RKO (cell line): ENCODE measurements at regions not wholly inside any gene's neighbourhood (a gene's known extent, or its start where the extent isn't known, plus 50 kb on each side); places are given as distances from the start of the nearest gene placed in this dataset.
A peak's percentile ranks its signal among the peaks of the same experiment; 100 is the strongest.

Experiments
- DNase-seq: peaks from one replicate; pipeline ENCODE4 v3.0.0-alpha.2; 2016; ENCODE audit warnings: low spot score

DNA sequence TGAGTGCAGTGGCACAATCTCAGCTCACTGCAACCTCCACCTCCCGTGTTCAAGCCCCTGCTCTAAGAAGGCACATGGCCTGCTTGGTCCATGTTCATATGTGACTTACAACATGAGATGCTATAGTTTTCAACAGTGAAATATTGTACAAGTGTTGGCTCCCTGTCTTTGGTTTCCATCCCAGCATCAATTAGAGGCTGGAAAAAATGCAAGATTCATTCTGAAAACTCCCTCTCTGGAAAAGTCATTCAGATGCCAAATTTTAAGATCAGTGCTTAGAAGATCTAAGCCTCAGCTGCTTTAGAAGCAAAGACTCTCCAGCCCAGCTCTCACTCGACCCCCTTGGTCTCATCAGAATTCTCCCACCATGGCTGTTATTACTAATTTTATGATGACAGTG lies 398.9 kb downstream of the KIF16B start:
- no peak for DNase-seq

DNA sequence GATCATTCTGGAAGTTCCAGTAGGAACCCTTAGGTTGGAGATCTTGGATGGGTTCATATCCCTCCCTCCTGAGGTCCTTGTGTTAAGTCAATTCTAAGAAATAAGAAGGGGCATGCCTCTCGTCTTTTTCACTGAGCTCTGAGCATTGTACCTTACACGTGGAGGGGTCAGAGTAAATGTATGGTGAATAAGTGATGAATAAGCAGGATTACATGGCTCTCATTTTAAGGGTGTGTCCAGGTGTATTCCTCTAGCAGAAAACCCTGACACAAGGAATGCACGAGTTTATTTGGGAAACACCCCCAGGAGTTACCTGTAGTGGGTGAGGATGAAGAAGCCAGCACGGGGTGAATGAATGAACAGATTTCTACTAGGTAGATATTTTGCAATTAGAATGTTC lies 400.2 kb downstream of the KIF16B start:
- DNase-seq: no peak

DNA sequence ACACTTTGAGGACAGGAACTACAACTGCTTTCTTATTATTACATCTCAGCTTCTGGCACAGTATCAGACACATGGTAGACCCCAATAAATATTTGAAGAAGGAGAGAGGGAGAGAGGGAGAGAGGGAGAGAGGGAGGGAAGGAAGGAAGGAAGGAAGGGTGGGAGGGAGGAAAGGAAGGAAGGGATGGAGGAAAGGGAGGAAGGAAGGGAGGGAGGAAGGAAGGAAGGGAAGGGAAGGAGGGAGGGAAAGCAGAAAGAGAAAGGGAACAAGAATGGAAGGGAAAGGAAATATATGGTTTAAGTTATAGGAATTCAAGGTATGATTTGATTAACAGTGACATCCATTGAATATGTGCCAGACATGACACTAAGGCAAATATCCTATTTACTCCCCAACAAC lies 402.1 kb downstream of the KIF16B start:
- DNase-seq: no peak

DNA sequence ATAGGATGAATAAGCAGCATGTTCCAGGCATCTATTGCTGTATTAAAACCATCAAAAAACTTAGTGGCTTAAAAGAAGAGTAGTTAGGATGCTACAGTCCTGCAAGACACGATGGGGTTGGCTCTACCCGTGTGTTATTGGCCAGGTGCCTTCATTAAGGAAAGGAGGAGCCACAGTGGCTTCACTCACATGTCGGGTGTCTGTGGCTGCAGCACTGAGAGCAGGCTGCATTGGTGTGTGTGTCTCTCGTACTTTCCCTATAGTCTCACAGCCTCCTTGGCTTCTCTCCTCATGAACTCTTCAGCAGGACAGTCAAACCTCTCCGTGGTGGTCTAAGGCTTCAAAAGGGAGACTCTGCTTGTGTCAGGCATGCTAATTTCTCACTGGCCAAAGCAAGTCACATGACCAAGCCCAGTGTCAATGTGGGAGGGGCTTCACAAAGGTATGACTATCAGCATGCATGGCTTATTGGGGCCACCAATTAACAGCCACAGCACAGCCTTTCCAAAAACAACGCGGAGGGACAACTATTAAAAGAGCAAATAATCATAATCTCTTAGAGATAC lies 402.8 kb downstream of the KIF16B start:
- no peak for DNase-seq

DNA sequence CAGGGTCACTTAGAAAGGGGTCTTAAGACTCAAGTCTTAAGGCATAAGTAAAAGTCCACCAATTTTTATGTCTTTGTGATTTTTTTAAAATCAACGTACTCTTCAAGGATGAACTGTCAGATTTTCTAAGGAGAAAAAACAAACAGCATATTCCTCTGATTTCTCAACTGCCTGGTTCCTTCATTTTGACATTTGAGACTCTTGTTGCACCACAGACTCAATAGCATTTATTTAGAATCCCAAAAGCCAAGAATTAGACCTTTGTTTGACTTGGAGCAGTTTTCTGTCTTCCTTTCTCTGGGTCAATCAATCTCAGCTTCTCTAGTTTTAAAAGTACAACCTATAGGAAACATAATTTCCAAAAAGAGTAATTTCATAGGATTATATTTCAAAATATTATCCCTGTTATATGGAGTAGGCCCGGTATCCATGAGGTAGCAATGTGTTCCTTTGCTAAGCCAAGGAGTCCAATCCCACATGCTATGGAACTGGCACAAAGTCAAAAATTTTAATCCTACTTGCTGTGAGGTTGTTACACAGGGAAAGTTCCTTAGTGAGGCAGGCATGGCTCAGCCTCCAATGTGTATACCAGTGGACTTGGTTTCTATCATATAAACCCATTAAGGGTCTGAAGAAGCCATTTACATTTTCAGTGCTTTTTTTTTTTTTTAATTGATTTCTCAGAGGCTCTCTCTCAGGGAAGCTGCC lies 405.7 kb downstream of the KIF16B start:
- no peak for DNase-seq

DNA sequence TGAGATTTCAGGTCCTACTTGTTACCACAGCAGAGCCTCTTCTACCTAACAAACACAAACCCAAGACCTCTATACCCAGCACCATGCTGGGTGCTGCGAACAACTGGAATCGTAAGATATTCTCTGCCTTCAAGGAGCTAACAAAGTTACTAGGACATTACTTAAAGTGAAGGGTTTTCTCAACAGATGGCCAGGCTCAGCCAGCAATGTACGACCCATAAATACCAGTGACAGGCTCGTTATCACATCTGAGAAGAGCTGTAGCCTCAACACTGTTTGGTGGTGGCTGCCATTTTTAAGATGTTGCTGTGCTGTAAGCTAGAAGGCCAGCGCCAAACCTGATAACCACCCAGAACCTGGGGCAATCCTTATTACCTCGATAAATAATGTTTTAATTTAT lies 406.5 kb downstream of the KIF16B start:
- no peak for DNase-seq

DNA sequence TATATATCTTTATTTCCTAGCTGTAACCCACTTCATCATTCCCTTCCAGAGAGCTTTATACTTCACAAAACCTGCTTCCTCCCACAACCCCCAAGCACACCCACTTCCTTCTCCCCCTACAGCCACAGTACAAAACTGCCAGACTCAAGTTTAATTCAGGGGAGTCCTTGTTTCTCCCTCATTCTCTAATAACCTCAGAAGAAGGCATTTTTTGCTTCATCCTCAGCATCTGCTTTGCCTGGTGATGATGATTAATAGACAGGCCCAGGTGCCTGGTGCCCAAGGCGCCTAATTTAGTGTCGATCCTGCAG lies 414.3 kb downstream of the KIF16B start:
- no peak for DNase-seq

DNA sequence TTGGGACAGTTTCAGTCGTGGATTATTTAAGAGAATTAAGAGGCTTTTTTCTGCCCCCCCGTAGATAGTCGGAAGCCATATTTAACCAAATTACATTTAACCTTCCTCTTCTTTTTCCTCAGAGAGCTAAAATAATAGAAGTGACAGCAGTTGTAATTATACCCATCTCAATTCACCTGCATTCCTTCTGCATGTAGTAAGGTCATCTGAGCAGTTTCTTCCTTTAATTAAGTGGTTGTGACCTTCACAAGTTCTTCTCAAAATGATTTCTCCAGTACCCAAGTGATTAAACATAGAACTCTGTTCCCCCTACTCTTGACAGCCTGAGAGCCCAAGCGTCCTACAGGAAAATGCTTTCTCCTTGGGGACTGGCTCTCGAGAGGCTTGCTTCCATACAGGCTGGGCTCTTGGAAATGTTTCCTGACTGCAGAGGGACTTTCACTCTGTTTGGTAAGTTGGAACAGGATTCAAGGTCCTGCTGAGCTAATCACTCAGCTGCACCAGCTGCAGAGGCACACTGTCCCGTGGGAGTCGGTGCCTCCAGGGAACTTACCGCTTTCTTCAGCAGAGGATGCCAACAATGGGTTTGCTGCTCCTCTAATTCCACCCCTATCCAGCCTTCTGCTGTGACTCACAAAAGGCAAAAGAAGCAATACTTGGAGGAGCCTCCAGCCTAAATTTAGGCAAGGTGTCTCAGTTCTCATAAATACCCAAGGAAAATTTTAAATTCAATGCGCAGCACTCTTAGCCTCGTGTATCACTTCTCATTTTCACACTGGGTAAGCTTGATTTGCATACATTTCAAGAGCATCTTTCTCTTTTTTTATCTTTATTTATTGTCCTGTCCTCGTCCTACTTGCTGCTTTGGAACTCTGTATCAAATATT lies 414.9 kb downstream of the KIF16B start:
- DNase-seq: no peak

DNA sequence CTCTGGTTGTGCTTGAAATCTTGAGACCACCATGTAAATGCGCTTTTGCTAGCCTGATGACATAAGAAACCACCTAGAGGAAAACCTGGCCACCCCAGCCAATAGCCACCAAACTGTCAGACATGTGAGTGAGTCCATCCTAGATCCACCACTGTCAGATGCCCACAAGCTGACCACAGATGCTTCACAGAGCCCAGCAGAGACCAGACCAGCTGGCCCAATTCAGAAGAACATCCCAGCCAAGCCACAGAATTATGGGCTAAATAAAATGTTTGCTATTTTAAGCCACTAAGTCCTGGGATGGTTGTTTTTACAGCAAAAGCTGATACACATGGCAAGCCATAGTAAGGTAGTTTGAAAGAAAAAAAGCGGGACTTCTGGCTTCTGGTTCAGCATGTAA lies 425.3 kb downstream of the KIF16B start:
- DNase-seq: no peak

DNA sequence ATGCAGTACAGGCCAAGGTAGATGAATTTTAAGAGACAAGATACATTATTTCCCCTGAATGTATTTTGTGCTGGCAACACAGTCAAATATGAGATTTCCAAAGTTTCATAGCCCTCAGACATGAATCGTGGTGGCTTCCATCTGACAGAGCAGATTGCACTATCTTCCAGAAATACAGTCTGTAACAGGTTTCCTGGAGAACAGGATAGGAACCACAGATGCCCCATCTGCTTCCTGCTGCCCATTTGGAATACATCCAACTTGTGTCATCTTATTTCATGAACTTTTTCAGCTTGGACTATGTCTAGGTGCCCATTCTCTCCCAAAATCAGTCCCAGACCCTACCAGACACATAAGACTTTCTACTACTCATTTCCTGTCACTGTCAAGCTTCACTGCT lies 426.0 kb downstream of the KIF16B start:
- DNase-seq: no peak

DNA sequence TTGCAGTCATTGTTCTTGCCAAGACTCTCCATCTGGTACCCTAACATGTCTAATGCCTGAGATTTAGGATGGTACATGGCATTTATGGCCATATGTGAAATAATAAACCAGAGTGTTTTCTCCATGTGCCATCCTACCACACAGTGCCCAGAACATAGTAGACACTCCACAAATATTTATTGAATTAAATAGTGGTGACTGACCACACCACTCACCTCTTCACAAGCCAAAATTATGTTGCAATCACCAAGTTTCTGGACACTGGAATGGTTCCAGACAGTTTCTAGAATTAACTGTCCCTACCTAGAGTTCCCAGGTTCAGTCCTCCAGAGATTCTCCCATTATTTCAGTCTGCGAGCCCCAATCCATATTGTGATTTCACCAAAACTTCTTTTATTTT lies 427.3 kb downstream of the KIF16B start:
- no peak for DNase-seq

DNA sequence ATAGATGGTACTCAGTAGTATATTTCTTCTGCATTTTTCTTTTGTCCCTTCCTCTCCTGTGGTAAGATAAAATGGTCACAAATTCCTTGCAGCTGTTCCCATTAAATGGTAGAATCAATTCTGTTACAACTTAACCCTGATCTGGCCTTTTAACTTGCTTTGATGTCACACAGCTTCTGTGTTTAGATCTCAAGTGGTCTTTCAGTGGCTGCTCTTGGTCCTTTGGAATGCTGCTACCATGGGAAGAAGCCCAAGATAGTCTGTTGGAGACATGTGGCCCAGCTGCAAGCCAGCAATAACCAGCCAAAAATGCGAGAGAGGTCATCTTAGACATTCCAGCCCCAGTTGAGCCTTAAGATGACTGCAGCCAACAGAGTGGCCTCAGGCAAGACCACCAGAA lies 429.7 kb downstream of the KIF16B start:
- DNase-seq: no peak

DNA sequence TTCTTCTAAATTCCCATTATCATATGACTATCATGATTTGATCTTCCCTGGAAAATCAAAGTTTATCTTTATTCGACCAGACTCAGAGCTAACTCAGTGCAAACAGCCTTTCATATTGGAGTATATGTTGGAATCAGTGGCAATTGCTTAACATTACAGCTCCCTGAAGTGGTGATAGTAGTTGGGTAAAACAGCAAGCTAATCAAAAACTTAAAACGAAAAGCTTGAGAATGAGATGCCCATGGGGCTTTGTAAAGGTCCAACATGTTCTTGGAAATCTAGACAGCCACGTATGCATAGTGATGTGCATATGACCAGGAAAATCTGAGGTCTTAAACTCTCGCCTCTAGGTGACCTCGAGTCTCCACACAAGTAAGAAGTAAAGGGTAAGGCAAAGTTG lies 437.6 kb downstream of the KIF16B start:
- DNase-seq: no peak

DNA sequence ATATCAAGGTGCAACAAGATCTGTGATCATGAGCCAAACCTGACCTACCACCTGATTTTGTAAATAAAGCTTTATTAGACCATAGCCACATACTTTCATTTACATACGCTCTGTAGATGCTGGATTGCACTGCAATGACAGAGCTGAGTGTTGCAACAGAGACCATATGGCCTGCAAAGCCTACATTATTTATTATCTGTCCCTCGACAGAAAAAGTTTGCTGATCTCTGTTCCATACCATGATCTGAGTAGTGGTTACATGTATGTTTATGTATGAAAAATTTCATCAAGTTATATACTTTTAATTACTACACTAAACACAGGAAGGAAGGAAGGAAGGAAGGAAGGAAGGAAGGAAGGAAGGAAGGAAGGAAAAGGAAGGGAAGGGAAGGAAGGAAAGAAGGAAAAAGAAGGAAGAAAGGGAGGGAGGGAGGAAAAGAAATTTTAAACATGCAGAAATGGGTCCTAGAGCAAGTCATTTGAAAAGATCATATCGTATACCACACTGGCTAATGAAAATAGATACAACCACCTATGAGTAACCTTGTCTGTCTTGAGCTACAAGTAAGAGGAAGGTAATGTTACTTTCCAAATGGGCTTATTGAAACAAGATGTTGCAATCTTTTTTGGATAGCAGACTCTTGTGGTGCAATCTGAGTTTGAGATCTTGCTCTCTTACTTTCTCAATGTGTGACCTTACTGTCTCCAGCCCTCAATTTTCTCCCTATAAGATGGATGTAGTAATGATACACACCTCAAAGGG lies 441.0 kb downstream of the KIF16B start:
- no peak for DNase-seq

DNA sequence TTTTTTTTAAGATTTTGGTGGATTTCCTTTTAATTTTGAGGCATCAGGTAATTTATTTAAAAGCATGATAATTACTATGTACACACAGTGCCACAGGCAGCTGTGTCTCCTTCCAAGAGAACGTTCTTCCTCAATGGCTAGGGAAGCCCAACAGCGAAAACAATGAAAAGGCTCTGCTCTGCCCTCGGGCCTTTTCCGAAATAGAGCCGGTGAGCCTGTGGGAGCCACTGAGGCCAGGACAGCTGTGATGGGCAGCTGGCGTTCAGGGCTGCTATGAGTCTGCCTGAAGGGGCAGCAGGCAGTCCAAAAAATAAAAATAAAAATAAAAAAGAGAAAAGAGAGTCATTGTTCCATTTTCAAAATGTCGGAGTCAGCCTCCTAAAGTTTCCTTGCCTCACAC lies 443.8 kb downstream of the KIF16B start:
- DNase-seq: no peak

DNA sequence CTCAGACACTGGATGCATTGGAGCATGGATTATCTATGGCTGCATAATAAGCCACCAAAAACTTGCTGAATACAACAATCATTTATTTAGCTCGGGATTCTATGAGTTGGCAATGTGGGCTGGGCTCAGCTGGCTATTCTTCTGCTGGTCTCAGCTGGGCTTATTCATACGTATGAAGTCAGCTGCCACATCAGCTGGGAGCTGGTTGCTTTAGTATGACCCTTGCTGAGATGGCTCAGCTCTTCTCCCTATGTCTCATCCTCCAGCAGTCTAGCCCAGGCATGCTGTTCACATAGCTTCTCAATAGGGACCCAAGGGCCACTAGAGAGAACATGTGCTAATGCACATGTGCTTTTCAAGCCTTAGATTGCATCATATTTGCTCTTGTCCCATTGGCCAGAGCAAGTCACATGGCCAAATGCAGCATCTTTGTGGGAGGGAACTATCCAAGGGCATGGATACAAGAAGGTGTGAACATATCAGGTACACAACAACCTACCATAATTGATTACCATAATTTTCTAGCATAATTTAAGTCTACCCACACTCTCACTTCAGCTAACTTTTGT lies 444.6 kb downstream of the KIF16B start:
- DNase-seq: peak; percentile 52

DNA sequence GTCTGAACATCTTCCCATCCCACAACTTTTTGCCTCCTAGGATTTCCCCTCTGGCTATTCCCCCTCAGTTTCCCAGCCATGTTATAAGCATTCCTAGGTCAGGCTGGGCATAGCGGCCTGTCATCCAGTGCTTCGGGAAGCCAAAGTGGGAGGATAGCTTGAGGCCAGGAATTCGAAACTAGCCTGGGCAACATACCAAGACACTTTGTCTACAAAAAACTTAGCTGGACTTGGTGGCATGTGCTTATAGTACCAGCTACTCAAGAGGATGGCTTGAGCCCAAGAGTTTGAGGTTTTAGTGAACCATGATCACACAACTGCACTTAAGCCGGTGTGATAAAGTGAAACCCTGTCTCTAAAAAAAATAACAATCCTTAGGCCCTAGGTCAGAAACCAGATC lies 447.4 kb downstream of the KIF16B start:
- DNase-seq: no peak

DNA sequence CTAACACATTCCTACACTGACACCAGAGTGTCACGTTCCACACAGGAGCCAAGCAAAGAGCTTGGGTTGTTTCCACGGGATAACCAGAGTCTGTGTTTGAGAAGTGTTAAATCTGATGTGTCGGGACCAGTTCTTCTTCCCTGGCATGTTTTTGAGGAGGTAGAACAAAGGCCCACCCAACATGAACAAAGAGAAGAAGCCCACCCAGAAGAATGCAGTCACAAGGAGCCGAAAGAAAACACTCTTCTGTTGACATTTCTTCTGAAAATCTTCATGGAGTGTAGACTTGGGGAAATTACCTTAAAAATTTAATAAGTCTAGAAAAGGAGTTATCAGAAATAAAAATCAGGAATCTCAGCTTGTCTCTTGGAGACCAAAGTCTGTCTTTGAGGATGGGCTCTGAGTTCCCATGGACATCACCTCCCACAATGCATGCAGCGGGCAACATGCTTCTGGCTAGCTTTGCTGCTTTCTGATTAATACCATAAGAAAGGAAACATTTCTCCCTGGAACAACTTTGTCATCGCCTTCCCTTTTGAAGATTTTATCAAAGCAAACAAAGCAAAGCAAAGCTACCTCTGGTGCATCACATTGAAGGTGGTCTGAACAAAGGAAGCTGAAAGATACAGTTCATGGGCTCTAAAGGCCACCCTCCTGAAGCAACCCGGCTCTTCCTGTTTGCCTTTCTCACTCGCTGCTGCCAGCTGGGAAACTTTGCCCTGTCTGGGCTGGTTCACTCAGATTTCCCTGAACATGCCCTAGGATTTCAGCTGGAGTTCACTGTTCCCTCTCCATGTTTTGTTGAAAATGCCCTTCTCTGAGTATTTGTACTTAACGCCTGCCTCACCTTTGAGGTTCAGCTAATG lies 448.1 kb downstream of the KIF16B start:
- DNase-seq: no peak

DNA sequence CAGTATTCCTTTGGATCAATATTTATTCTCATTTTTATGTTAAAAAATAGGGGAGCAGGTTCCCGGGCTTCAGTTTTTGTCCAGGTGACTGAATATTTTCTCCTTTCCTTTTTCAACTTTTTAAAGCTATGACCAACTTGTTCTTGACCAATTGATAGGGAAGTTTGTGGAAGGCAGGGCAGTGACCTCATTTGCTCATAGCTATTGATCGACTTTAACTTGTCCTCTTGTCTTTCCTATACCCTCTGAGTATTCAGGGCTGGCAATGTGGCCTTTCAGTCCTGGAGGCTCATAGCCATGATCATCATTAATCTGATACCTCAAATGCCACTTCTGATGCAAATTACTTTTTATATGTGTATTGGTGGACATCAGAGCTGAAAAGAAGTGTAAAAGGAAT lies 448.8 kb downstream of the KIF16B start:
- no peak for DNase-seq

DNA sequence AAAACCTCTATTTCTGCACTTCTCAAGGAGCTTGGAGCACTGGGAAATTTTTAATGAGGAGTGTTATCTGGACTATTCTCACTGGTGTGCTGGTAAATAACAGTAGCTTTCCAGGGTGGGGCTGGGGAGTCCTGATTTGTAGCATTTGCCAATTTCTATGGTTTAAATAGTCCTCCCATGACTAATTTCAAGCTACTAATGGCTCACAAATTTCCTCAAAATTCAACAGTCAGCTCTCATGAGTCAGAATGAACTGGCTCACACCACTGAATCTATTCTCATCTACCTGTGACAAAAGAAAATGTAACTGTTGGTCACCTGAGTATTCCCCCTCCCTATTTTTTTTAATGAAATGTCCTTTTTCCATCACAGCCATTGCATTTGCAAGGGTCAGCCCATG lies 449.6 kb downstream of the KIF16B start:
- DNase-seq: peak; percentile 21

DNA sequence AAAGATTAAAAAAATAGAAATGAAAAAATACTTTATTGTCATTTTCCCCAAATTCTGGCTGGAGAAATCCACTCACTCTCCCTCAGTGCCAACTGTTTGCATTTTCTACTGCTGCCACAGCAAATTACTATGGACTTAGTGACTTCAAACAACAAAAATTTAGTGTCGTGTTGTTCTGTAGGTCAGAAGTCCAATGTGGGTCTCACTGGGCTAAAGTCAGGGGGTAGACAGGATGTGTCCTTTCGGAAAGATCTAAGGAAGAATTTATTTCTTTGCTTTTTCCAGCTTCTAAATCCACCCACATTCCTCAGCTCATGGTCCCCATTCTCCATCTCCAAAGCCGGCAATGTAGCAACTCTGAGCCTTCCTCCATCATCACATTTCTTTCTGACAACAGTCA lies 453.3 kb downstream of the KIF16B start:
- no peak for DNase-seq
